ENCODE measurements at regions not wholly inside any gene's neighbourhood (a gene's known extent, or its start where the extent isn't known, plus 50 kb on each side); places are given as distances from the start of the nearest gene placed in this dataset.

- no peak for TF ChIP-seq CTCF (IDR thresholded peaks at IDR 0.05)
- no peak for TF ChIP-seq EP300 (IDR thresholded peaks at IDR 0.05)
Measured at GRCh38 chr19:28581468-28581770, 631.5 kb downstream of the UQCRFS1 start.

Data from sigmoid colon (tissue), 4 donors.